ENCODE measurements at regions not wholly inside any gene's neighbourhood (a gene's known extent, or its start where the extent isn't known, plus 50 kb on each side); places are given as distances from the start of the nearest gene placed in this dataset.

DNA sequence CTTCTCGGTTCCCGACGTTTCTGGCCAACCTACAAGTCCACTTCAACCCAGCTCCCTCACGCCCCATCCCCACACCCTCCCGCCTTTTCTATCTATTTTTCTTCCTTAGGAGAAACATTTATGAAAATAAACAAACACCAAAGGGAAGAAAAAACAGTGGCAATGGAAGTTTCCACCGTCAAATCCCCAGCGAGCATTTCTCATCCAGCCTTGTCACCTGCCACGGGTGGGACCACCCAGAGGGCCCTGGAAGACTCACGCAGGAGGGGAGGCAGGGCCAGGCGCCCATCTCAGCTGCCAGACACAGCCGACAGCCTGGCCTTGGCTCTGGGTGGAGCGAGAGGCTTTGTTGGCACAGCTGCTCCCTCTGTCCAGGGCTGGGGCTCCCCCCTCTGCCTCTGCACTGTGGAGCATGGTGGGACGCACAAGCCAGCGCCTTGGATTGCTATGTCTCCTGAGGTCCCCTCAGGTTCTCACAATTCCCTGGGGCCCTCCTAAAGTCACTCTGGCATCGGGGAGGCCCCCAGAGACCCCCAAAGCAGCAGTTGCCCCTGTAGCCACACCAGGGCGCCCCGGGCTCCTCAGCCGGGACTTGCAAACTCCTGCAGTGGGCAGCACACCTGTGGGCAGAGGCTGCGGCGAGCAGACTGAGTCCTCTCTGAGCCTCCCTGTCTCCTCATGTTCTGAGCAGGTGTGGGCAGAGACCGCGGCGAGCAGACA lies 395.7 kb upstream of the SALL3 start:
- TF ChIP-seq ZFP30 (CRISPR knock-in tag; IDR thresholded peaks at IDR 0.05) (no peak), ISL1 (CRISPR knock-in tag; IDR thresholded peaks at IDR 0.05) (no peak), RARB (CRISPR knock-in tag; IDR thresholded peaks at IDR 0.05) (no peak)
- no peak for ATAC-seq

DNA sequence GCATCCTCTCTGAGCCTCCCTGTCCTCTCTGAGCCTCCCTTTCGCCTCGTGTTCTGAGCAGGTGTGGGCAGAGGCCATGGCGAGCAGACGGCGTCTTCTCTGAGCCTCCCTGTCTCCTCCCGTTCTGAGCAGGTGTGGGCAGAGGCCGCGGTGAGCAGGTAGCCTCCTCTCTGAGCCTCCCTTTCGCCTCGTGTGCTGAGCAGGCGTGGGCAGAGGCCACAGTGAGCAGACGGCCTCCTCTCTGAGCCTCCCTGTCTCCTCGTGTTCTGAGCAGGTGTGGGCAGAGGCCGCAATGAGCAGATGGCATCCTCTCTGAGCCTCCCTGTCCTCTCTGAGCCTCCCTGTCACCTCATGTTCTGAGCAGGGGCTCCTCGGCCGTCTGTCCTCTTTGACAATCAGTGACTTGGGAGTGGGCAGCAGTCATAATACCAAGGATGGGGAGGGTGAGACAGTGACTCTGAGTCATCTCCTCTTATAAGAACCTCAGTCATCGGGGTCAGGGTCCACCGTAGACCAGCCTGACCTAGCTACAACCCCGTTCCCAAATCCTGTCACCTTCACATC lies 395.1 kb upstream of the SALL3 start:
- ATAC-seq = no peak
- TF ChIP-seq PPARA (CRISPR knock-in tag; IDR thresholded peaks at IDR 0.05; ENCODE audit: borderline replicate concordance) (no peak), ZNF8 (CRISPR knock-in tag; IDR thresholded peaks at IDR 0.05) (no peak), PATZ1 (CRISPR knock-in tag; IDR thresholded peaks at IDR 0.05; ENCODE audit: borderline replicate concordance) (no peak), ZC3H10 (CRISPR knock-in tag; IDR thresholded peaks at IDR 0.05) (no peak), ZNF565 (CRISPR knock-in tag; conservative IDR thresholded peaks at IDR 0.05; ENCODE audit: low read depth) (no peak), ZNF70 (CRISPR knock-in tag; IDR thresholded peaks at IDR 0.05) (no peak), TCF4 (CRISPR knock-in tag; IDR thresholded peaks at IDR 0.05; ENCODE audit: borderline replicate concordance) (no peak)
- TF ChIP-seq, protein P1, sequence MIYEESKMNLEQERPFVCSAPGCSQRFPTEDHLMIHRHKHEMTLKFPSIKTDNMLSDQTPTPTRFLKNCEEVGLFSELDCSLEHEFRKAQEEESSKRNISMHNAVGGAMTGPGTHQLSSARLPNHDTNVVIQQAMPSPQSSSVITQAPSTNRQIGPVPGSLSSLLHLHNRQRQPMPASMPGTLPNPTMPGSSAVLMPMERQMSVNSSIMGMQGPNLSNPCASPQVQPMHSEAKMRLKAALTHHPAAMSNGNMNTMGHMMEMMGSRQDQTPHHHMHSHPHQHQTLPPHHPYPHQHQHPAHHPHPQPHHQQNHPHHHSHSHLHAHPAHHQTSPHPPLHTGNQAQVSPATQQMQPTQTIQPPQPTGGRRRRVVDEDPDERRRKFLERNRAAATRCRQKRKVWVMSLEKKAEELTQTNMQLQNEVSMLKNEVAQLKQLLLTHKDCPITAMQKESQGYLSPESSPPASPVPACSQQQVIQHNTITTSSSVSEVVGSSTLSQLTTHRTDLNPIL (CRISPR knock-in tag; IDR thresholded peaks at IDR 0.05; ENCODE audit: low read depth) = no peak

GRCh38 chr18:78586586-78586985 lies 393.0 kb upstream of the SALL3 start:
- ATAC-seq = no peak
- TF ChIP-seq PPARA (CRISPR knock-in tag; IDR thresholded peaks at IDR 0.05; ENCODE audit: borderline replicate concordance) (no peak), BACH2 (CRISPR knock-in tag; IDR thresholded peaks at IDR 0.05; ENCODE audit: borderline replicate concordance) (no peak), ZNF565 (CRISPR knock-in tag; conservative IDR thresholded peaks at IDR 0.05; ENCODE audit: low read depth) (no peak), ESRRG (CRISPR knock-in tag; IDR thresholded peaks at IDR 0.05) (no peak), TSHZ2 (CRISPR knock-in tag; IDR thresholded peaks at IDR 0.05) (no peak), ZFP3 (CRISPR knock-in tag; IDR thresholded peaks at IDR 0.05) (no peak), GLIS3 (CRISPR knock-in tag; IDR thresholded peaks at IDR 0.05) (no peak), ZC3H10 (CRISPR knock-in tag; IDR thresholded peaks at IDR 0.05) (no peak), TOX (CRISPR knock-in tag; IDR thresholded peaks at IDR 0.05; ENCODE audit: borderline replicate concordance) (no peak), TCF4 (CRISPR knock-in tag; IDR thresholded peaks at IDR 0.05; ENCODE audit: borderline replicate concordance) (no peak), ARNTL (CRISPR knock-in tag; IDR thresholded peaks at IDR 0.05; ENCODE audit: borderline replicate concordance, low read depth) (no peak), OSR1 (CRISPR knock-in tag; IDR thresholded peaks at IDR 0.05) (no peak), ZNF70 (CRISPR knock-in tag; IDR thresholded peaks at IDR 0.05) (no peak), SNAI2 (CRISPR knock-in tag; IDR thresholded peaks at IDR 0.05) (no peak), PATZ1 (CRISPR knock-in tag; IDR thresholded peaks at IDR 0.05; ENCODE audit: borderline replicate concordance) (no peak), ZFP30 (CRISPR knock-in tag; IDR thresholded peaks at IDR 0.05) (no peak), ISL1 (CRISPR knock-in tag; IDR thresholded peaks at IDR 0.05) (no peak)
- TF ChIP-seq, protein P1 (CRISPR knock-in tag; IDR thresholded peaks at IDR 0.05; ENCODE audit: low read depth) = no peak
- TF ChIP-seq, protein P2, sequence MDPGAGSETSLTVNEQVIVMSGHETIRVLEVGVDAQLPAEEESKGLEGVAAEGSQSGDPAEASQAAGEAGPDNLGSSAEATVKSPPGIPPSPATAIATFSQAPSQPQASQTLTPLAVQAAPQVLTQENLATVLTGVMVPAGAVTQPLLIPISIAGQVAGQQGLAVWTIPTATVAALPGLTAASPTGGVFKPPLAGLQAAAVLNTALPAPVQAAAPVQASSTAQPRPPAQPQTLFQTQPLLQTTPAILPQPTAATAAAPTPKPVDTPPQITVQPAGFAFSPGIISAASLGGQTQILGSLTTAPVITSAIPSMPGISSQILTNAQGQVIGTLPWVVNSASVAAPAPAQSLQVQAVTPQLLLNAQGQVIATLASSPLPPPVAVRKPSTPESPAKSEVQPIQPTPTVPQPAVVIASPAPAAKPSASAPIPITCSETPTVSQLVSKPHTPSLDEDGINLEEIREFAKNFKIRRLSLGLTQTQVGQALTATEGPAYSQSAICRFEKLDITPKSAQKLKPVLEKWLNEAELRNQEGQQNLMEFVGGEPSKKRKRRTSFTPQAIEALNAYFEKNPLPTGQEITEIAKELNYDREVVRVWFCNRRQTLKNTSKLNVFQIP (CRISPR knock-in tag; IDR thresholded peaks at IDR 0.05; ENCODE audit: borderline replicate concordance, low read depth) = no peak
- TF ChIP-seq, protein P3, sequence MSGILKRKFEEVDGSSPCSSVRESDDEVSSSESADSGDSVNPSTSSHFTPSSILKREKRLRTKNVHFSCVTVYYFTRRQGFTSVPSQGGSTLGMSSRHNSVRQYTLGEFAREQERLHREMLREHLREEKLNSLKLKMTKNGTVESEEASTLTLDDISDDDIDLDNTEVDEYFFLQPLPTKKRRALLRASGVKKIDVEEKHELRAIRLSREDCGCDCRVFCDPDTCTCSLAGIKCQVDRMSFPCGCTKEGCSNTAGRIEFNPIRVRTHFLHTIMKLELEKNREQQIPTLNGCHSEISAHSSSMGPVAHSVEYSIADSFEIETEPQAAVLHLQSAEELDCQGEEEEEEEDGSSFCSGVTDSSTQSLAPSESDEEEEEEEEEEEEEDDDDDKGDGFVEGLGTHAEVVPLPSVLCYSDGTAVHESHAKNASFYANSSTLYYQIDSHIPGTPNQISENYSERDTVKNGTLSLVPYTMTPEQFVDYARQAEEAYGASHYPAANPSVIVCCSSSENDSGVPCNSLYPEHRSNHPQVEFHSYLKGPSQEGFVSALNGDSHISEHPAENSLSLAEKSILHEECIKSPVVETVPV (CRISPR knock-in tag; IDR thresholded peaks at IDR 0.05) = no peak
